Tibial nerve (tissue), 4 donors: ENCODE measurements at regions not wholly inside any gene's neighbourhood (a gene's known extent, or its start where the extent isn't known, plus 50 kb on each side); places are given as distances from the start of the nearest gene placed in this dataset.

Experiments used
- EP300 ChIP-seq, 2 donors: sonication (generic); formaldehyde crosslinking; IDR thresholded peaks; one replicate each; pipeline ENCODE4 v1.6.1; 2017; ENCODE audit warnings: antibody characterized with exemption in 2 of 2, mild to moderate bottlenecking in 1 of 2
- POLR2A ChIP-seq, 2 donors: fragments of 450-650 bp; IDR thresholded peaks; one replicate each; pipeline ENCODE4 v1.6.1; 2017; ENCODE audit warnings: antibody characterized with exemption in 2 of 2, mild to moderate bottlenecking in 2 of 2, moderate library complexity in 2 of 2
- TF ChIP-seq, protein P1 (sequence below), 5 experiments: fragments of 200-600 bp in 3 of 5; fragments of 450-650 bp in 2 of 5; sonication (generic) in 3 of 5; IDR thresholded peaks; one replicate each; pipeline ENCODE4 v1.5.1; 2016 to 2019; ENCODE audit warnings: antibody characterized with exemption in 5 of 5, mild to moderate bottlenecking in 3 of 5, moderate library complexity in 2 of 5

- TF ChIP-seq EP300 (IDR thresholded peaks at IDR 0.05), result no peak
- no peak for TF ChIP-seq POLR2A (IDR thresholded peaks at IDR 0.05)
- TF ChIP-seq, protein P1, sequence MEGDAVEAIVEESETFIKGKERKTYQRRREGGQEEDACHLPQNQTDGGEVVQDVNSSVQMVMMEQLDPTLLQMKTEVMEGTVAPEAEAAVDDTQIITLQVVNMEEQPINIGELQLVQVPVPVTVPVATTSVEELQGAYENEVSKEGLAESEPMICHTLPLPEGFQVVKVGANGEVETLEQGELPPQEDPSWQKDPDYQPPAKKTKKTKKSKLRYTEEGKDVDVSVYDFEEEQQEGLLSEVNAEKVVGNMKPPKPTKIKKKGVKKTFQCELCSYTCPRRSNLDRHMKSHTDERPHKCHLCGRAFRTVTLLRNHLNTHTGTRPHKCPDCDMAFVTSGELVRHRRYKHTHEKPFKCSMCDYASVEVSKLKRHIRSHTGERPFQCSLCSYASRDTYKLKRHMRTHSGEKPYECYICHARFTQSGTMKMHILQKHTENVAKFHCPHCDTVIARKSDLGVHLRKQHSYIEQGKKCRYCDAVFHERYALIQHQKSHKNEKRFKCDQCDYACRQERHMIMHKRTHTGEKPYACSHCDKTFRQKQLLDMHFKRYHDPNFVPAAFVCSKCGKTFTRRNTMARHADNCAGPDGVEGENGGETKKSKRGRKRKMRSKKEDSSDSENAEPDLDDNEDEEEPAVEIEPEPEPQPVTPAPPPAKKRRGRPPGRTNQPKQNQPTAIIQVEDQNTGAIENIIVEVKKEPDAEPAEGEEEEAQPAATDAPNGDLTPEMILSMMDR (IDR thresholded peaks at IDR 0.05), result no peak
Measured at GRCh38 chr7:11970132-11970531, 138.1 kb upstream of the THSD7A start.
